Hepatocyte (in vitro differentiated cells): ENCODE measurements at regions not wholly inside any gene's neighbourhood (a gene's known extent, or its start where the extent isn't known, plus 50 kb on each side); places are given as distances from the start of the nearest gene placed in this dataset.

Experiments
- CTCF ChIP-seq: fragments of 200-600 bp; sonication (generic); IDR thresholded peaks from 2 replicates; pipeline ENCODE4 v1.5.1; 2016; ENCODE audit warnings: antibody characterized with exemption, mild to moderate bottlenecking; ENCODE audit not compliant: poor library complexity
- EZH2 ChIP-seq: fragments of 200-600 bp; sonication (generic); IDR thresholded peaks from 2 replicates; pipeline ENCODE4 v1.6.1; 2016; ENCODE audit warnings: antibody characterized with exemption, mild to moderate bottlenecking, borderline replicate concordance

- TF ChIP-seq CTCF, result no peak
- TF ChIP-seq EZH2, result no peak
These were observed 174.1 kb downstream of the BMP2 start for GRCh38 chr20:6941571-6941970.
